H1 (cell line): ENCODE measurements at regions not wholly inside any gene's neighbourhood (a gene's known extent, or its start where the extent isn't known, plus 50 kb on each side); places are given as distances from the start of the nearest gene placed in this dataset.

Source experiments
- CREB1 ChIP-seq: IDR thresholded peaks from 2 replicates; pipeline ENCODE4 v1.6.1; 2012; ENCODE audit warnings: inconsistent platforms
- KDM4A ChIP-seq: IDR thresholded peaks from one replicate; pipeline ENCODE4 v1.7.1; 2012; ENCODE audit warnings: low read depth, mild to moderate bottlenecking, moderate library complexity, low read length, inconsistent platforms; ENCODE audit not compliant: severe bottlenecking
- MAFK ChIP-seq: IDR thresholded peaks from 2 replicates; pipeline ENCODE4 v1.6.1; 2012; ENCODE audit warnings: low read depth, mild to moderate bottlenecking, improper control_type of control experiment, low read length
- RNF2 ChIP-seq: fragments of 200-900, 300-1000 bp; sonication (generic); IDR thresholded peaks from 2 replicates; pipeline ENCODE4 v1.7.1; 2016; ENCODE audit warnings: borderline replicate concordance, low read depth, mild to moderate bottlenecking, antibody characterized with exemption, low read length; ENCODE audit not compliant: poor library complexity, severe bottlenecking; ENCODE audit errors: missing control alignments
- SIRT6 ChIP-seq: IDR thresholded peaks from one replicate; pipeline ENCODE4 v1.7.1; 2012; ENCODE audit warnings: low read length, inconsistent platforms

DNA sequence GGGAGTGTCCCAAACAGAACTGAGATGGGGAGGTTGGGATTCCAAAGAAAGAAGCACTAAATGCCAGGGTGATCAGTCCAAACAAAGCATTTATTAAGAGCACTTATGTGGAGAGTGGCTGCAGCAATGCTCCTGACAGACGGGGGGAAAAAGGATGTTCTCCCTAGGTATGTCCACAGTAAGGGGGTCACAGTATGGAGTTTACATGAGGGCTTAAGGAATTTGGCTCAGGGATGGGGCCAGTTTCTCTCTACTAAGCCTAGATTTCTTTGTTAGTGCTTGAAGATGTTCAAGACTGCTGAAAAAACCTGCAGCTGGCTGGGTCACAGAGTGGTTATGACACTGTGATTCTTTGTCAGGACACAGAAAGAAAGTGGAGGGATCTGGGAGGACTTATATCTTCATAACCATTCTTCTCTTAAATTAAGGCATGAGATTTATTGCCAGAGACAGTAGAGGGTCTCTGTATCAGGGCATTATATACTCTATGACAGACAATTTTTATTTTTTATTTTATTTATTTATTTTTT is 1468.0 kb downstream of the C4orf33 start (continued):
- TF ChIP-seq KDM4A (no peak), SIRT6 (no peak), RNF2 (no peak), MAFK (no peak), CREB1 (no peak)
